ENCODE measurements at regions not wholly inside any gene's neighbourhood (a gene's known extent, or its start where the extent isn't known, plus 50 kb on each side); places are given as distances from the start of the nearest gene placed in this dataset.

- CTCF ChIA-PET: no interaction called here
Observed at GRCh38 chr6:140548366-140548765, 1173.9 kb upstream of the CITED2 start.

DNA sequence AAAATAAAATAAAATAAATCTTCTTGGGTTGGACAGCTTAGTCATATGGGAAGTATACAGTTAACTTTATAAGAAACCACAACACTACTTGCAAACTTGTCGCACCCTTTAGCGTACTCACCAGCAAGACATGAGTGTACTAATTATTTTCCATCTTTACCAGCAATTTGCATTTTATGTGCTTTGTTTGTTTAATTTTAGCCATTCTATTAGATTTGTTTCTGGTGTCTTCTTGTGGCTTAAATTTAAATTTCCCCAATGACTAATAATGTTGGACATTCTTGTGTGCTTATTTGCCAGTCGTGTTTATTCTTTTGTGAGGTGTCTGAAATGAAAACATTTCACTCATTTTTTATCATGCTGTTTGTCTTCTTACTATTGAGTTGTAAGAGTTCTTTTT, 1172.2 kb upstream of the CITED2 start:
- ChIA-PET POLR2A (no interaction called here), CTCF (no interaction called here)
- no peaks in the 10 kb centered on the region for H3K36me3 Mint-ChIP-seq (ENCODE audit: low read depth)
- DNase-seq: no peak
- H3K4me1 Mint-ChIP-seq: no peaks in the 10 kb centered on the region
- H3K27ac Mint-ChIP-seq: no peak overlapping the region
- no peaks in the 10 kb centered on the region for H3K27me3 Mint-ChIP-seq
- no peak overlapping the region for H3K4me3 Mint-ChIP-seq
- no peaks in the 10 kb centered on the region for H3K9me3 Mint-ChIP-seq

More at GRCh38 chr6:140548366-140548765, 1173.9 kb upstream of the CITED2 start:
- no peak overlapping the region for H3K27ac Mint-ChIP-seq
- H3K4me1 Mint-ChIP-seq: no peaks in the 10 kb centered on the region
- H3K27me3 Mint-ChIP-seq: peaks cover 2% of the 10 kb centered on the region
- H3K36me3 Mint-ChIP-seq (ENCODE audit: low read depth): no peaks in the 10 kb centered on the region
- POLR2A ChIA-PET: no interaction called here
- DNase-seq: no peak
- H3K9me3 Mint-ChIP-seq: no peaks in the 10 kb centered on the region
- no peak overlapping the region for H3K4me3 Mint-ChIP-seq

- Mint-ChIP-seq H3K4me3 (no peak overlapping the region), H3K4me1 (no peaks in the 10 kb centered on the region), H3K9me3 (no peaks in the 10 kb centered on the region), H3K27me3 (no peaks in the 10 kb centered on the region), H3K36me3 (ENCODE audit: low read depth) (no peaks in the 10 kb centered on the region), H3K27ac (no peak overlapping the region)
- no peak for DNase-seq
- ChIA-PET CTCF (no interaction called here), POLR2A (no interaction called here)
Observed at GRCh38 chr6:140544431-140544830, 1170.0 kb upstream of the CITED2 start.

- DNase-seq: no peak
- H3K4me3 Mint-ChIP-seq: no peak overlapping the region
- H3K27me3 Mint-ChIP-seq: no peaks in the 10 kb centered on the region
- no peak overlapping the region for H3K27ac Mint-ChIP-seq
- CTCF ChIA-PET: no interaction called here
- no peaks in the 10 kb centered on the region for H3K36me3 Mint-ChIP-seq (ENCODE audit: low read depth)
- H3K9me3 Mint-ChIP-seq: no peaks in the 10 kb centered on the region
- POLR2A ChIA-PET: no interaction called here
- H3K4me1 Mint-ChIP-seq: no peaks in the 10 kb centered on the region
Observed at GRCh38 chr6:140542863-140543262, 1168.4 kb upstream of the CITED2 start.

GRCh38 chr6:140541288-140541687, 1166.8 kb upstream of the CITED2 start:
- Mint-ChIP-seq H3K4me3 (no peak overlapping the region), H3K27ac (no peak overlapping the region), H3K36me3 (ENCODE audit: low read depth) (no peaks in the 10 kb centered on the region), H3K9me3 (no peaks in the 10 kb centered on the region), H3K4me1 (no peaks in the 10 kb centered on the region), H3K27me3 (no peaks in the 10 kb centered on the region)
- ChIA-PET CTCF (no interaction called here), POLR2A (no interaction called here)
- DNase-seq: no peak

DNA sequence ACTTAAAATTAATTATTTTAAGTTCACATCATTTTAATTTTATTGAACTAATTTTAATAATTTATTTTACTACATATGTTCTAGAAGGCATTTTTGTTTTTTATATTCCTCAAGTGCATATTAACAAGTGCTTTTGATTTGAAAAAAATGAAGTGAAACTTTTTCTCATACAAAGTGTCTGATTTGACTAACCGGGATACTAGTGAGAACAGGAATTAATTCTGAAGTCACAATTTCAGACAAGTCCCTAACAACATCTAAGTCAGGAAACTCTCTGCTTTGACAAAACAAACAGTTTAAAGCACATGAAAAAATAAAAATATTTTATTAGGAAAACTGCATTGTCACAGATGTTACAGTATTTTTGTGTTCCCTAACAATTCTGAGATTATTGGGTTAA, 1166.3 kb upstream of the CITED2 start:
- no peak overlapping the region for H3K27ac Mint-ChIP-seq
- H3K4me3 Mint-ChIP-seq: no peak overlapping the region

DNA sequence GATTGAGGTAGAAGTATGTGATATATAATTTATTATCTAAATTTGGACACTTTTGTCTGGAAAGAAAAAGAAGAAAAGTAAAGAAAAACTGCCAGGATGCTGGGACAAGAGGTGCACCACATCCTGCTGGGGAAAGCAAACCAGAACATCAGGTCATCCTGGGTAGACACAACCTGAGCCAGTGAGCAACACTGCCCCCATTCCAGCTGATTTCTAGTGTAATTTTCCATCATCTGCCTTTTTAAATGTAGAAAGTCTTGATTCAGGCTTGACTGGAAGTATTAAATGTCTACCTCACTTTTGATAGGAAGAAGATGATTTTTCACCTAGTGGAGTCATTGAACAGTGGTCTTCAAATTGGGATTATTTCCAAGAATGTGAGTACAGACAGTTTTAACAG, 1164.5 kb upstream of the CITED2 start:
- no peak overlapping the region for H3K27ac Mint-ChIP-seq
- no peaks in the 10 kb centered on the region for H3K36me3 Mint-ChIP-seq (ENCODE audit: low read depth)
- CTCF ChIA-PET: no interaction called here
- H3K9me3 Mint-ChIP-seq: peaks cover under 1% of the 10 kb centered on the region
- no peak for DNase-seq
- H3K4me3 Mint-ChIP-seq: no peak overlapping the region
- H3K4me1 Mint-ChIP-seq: no peaks in the 10 kb centered on the region
- POLR2A ChIA-PET: no interaction called here
- H3K27me3 Mint-ChIP-seq: peaks cover 4% of the 10 kb centered on the region

More for the DNA sequence above, 1166.3 kb upstream of the CITED2 start:
- Mint-ChIP-seq H3K4me1 (no peaks in the 10 kb centered on the region), H3K9me3 (no peaks in the 10 kb centered on the region), H3K36me3 (ENCODE audit: low read depth) (no peaks in the 10 kb centered on the region), H3K27me3 (no peaks in the 10 kb centered on the region)
- ChIA-PET CTCF (no interaction called here), POLR2A (no interaction called here)
- no peak for DNase-seq

- Mint-ChIP-seq H3K27me3 (peaks cover 4% of the 10 kb centered on the region), H3K4me3 (no peak overlapping the region), H3K4me1 (no peaks in the 10 kb centered on the region), H3K36me3 (ENCODE audit: low read depth) (no peaks in the 10 kb centered on the region), H3K27ac (no peak overlapping the region), H3K9me3 (peaks cover 6% of the 10 kb centered on the region)
- ChIA-PET POLR2A (no interaction called here), CTCF (no interaction called here)
- DNase-seq: no peak
Observed at GRCh38 chr6:140537834-140538705, 1163.6 kb upstream of the CITED2 start.

DNA sequence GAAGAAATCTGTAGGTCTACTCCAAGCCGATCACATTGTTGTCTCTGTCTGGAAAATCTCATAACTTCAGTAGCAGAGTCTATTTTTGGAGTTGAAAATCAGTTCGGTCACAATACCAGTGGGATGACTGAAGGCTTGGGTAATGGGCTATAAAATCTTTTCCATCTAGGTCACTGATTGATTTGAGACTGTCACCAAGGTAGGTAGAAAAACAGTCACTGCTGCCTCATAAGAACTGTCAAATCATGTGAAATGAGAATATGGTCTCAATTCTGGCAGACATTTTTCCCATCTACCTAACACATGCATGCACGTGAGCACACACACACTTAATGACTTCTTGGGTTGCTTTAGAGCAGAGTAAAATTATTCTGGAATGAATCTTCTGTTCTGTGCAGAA, 1162.8 kb upstream of the CITED2 start:
- DNase-seq: no peak
- Mint-ChIP-seq H3K27me3 (peaks cover 4% of the 10 kb centered on the region), H3K27ac (no peak overlapping the region), H3K9me3 (peaks cover 6% of the 10 kb centered on the region), H3K36me3 (ENCODE audit: low read depth) (no peaks in the 10 kb centered on the region), H3K4me1 (no peaks in the 10 kb centered on the region), H3K4me3 (no peak overlapping the region)
- CTCF ChIA-PET: no interaction called here
- POLR2A ChIA-PET: no interaction called here

DNA sequence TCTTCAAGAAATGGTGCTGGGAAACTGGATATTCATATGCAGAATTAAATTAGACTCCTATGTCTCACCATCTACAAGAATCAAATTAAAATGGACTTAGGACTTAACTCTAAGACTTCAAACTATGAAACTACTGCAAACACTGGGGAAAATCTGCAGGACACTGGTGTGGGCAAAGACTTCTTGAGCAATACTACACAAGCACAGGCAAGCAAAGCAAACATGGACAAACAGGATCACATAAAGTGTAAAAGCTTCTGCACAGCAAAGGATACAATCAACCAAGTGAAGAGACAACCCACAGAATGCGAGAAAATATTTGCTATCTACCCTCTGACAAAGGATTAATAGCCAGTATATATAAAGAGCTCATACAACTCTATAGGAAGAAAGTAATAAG, 1161.1 kb upstream of the CITED2 start:
- CTCF ChIA-PET: no interaction called here
- peaks cover 6% of the 10 kb centered on the region for H3K9me3 Mint-ChIP-seq
- DNase-seq: no peak
- peaks cover 4% of the 10 kb centered on the region for H3K27me3 Mint-ChIP-seq
- H3K27ac Mint-ChIP-seq: no peak overlapping the region
- H3K36me3 Mint-ChIP-seq (ENCODE audit: low read depth): no peaks in the 10 kb centered on the region
- H3K4me1 Mint-ChIP-seq: no peaks in the 10 kb centered on the region
- H3K4me3 Mint-ChIP-seq: no peak overlapping the region
- POLR2A ChIA-PET: no interaction called here

DNA sequence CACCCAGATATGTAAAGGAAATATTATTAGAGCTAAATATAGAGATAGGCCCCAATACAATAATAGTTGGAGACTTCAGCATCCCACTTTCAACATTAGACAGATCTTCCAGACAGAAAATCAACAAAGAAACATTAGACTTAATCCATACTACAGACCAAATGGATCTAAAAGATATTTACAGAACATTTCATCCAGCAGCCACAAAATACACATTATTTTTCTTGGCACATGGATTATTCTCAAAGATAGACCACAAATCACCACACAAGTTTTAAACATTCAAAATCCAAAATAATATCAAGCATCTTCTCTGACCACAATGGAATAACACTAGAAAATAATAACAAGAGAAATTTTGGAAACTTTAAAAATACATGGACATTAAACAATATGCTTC, 1159.1 kb upstream of the CITED2 start:
- no peak for DNase-seq
- Mint-ChIP-seq H3K27ac (no peak overlapping the region), H3K4me1 (no peaks in the 10 kb centered on the region), H3K27me3 (peaks cover 4% of the 10 kb centered on the region), H3K36me3 (ENCODE audit: low read depth) (no peaks in the 10 kb centered on the region), H3K9me3 (peaks cover 6% of the 10 kb centered on the region), H3K4me3 (no peak overlapping the region)
- POLR2A ChIA-PET: no interaction called here
- CTCF ChIA-PET: interaction anchor here (0.6 kb wide), 1 partner anchor 64 kb away, joined by 3 read pairs; no protein-coding TSS in a partner anchor

- H3K27me3 Mint-ChIP-seq: no peaks in the 10 kb centered on the region
- ChIA-PET POLR2A (no interaction called here), CTCF (interaction anchor here (1.1 kb wide), 1 partner anchor 18 kb away, joined by 3 read pairs; no protein-coding TSS in a partner anchor)
- H3K36me3 Mint-ChIP-seq (ENCODE audit: low read depth): no peaks in the 10 kb centered on the region
- DNase-seq: no peak
- H3K4me3 Mint-ChIP-seq: no peak overlapping the region
- no peak overlapping the region for H3K27ac Mint-ChIP-seq
- H3K9me3 Mint-ChIP-seq: no peaks in the 10 kb centered on the region
- H3K4me1 Mint-ChIP-seq: no peaks in the 10 kb centered on the region
Observed at GRCh38 chr6:140504776-140505175, 1130.3 kb upstream of the CITED2 start.

DNA sequence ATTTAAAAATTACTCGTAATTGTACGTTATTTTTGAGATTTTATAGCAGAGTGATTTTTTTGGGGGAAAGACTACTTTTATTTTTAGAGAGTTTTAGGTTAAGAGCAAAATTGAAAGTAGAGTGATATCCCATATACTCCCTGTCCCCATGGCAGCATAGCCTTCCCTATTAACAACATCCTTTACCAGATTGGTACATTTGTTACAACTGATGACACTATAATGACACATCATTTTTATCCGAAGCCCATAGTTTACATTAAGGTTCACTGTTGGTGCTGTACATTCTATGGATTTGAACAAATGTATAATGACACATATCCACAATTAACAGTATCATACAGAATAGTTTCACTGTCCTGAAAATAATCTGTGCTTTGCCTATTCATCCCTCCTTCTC, 1126.4 kb upstream of the CITED2 start:
- POLR2A ChIA-PET: no interaction called here
- no peaks in the 10 kb centered on the region for H3K9me3 Mint-ChIP-seq
- H3K27me3 Mint-ChIP-seq: no peaks in the 10 kb centered on the region
- H3K4me3 Mint-ChIP-seq: no peak overlapping the region
- no peaks in the 10 kb centered on the region for H3K4me1 Mint-ChIP-seq
- CTCF ChIA-PET: no interaction called here
- H3K27ac Mint-ChIP-seq: no peak overlapping the region
- no peak for DNase-seq
- no peaks in the 10 kb centered on the region for H3K36me3 Mint-ChIP-seq (ENCODE audit: low read depth)

DNA sequence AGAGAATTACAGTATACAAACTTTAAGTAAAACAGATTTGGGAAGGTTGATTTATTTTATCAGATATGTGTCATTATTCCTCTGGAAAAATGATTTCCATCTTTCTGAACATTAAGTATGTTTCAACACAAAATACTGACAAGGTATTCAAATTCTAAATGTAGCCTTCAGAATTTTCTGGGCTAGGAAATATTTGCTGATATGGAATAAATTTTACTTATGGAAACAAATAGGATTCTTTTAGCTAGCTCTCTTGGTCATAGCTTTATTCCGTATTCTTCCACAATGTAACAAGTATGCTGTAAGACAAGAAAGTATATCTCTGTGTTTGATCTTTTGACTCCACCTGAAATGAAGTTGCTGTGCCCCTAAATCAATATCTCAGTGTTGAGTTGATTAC, 1125.2 kb upstream of the CITED2 start:
- H3K27me3 Mint-ChIP-seq: no peaks in the 10 kb centered on the region
- POLR2A ChIA-PET: no interaction called here
- no peaks in the 10 kb centered on the region for H3K36me3 Mint-ChIP-seq (ENCODE audit: low read depth)
- H3K4me3 Mint-ChIP-seq: no peak overlapping the region
- H3K27ac Mint-ChIP-seq: no peak overlapping the region
- no peak for DNase-seq
- CTCF ChIA-PET: no interaction called here
- H3K4me1 Mint-ChIP-seq: no peaks in the 10 kb centered on the region
- H3K9me3 Mint-ChIP-seq: no peaks in the 10 kb centered on the region

All from activated CD4-positive, alpha-beta T cell treated with anti-CD3 and anti-CD28 coated beads, Interleukin-2, amount 10 ng/mL, durations not matched to agents 7 days and 5 days (primary cell).